ENCODE measurements at regions not wholly inside any gene's neighbourhood (a gene's known extent, or its start where the extent isn't known, plus 50 kb on each side); places are given as distances from the start of the nearest gene placed in this dataset.

- TF ChIP-seq LEF1 (IDR thresholded peaks at IDR 0.05) (no peak), ZKSCAN1 (IDR thresholded peaks at IDR 0.05; ENCODE audit: low read depth, low read length) (no peak), ARID2 (IDR thresholded peaks at IDR 0.05) (no peak), ZKSCAN3 (CRISPR knock-in tag; IDR thresholded peaks at IDR 0.05) (no peak), ZFX (CRISPR knock-in tag; IDR thresholded peaks at IDR 0.05) (no peak), IRF2 (CRISPR knock-in tag; IDR thresholded peaks at IDR 0.05) (no peak)
Measured at GRCh38 chr3:83189634-83190033, 1428.2 kb upstream of the GBE1 start (continued).

GRCh38 chr3:83169473-83169872 is 1408.0 kb upstream of the GBE1 start:
- intact Hi-C loops (cut with micrococcal nuclease) (no loop called here), in situ Hi-C loops (cut with MboI) (no loop called here)
- Histone ChIP-seq H3K79me2 (ENCODE audit: control insufficient read depth, insufficient read depth, low read length) (no peaks in the 10 kb centered on the region), H3K27me3 (ENCODE audit: control insufficient read depth in 2 of 2, insufficient read depth in 2 of 2, low read length in 2 of 2) (no peaks in the 10 kb centered on the region), H2AFZ (ENCODE audit: low read depth, low read length) (no peak overlapping the region), H3K4me2 (ENCODE audit: insufficient read depth, low read length) (no peak overlapping the region), H4K20me1 (replicated peaks; ENCODE audit: control insufficient read depth, insufficient read depth, low read length) (no peaks in the 10 kb centered on the region), H3K4me1 (replicated peaks in 1 of 2; ENCODE audit: control insufficient read depth in 2 of 2, insufficient read depth in 2 of 2, low read length in 2 of 2) (no peaks in the 10 kb centered on the region), H3K9me3 (replicated peaks; ENCODE audit: control insufficient read depth, insufficient read depth, low read depth, low read length) (no peaks in the 10 kb centered on the region), H3K9me1 (ENCODE audit: control insufficient read depth, insufficient read depth, low read length) (no peaks in the 10 kb centered on the region), H3K4me3 (no peak overlapping the region), H3K9ac (ENCODE audit: insufficient read depth in 1 of 2, low read depth in 2 of 2, low read length in 2 of 2) (no peak overlapping the region), H3K27ac (ENCODE audit: extremely low read depth, low read depth, low read length) (no peak overlapping the region), H3K36me3 (ENCODE audit: control insufficient read depth, insufficient read depth, low read length) (no peaks in the 10 kb centered on the region)
- no peak for FAIRE-seq
- no TSS peak for BruUV-seq (replicated peaks)
- no peak for ATAC-seq
- TF ChIP-seq PREB (CRISPR knock-in tag; IDR thresholded peaks at IDR 0.05) (no peak), CEBPG (CRISPR knock-in tag; IDR thresholded peaks at IDR 0.05) (no peak), CEBPG (tag; conservative IDR thresholded peaks at IDR 0.05 in 1 of 2, IDR thresholded peaks at IDR 0.05 in 1 of 2) (peak in 1 of 2 experiments; percentile 67; a peak in 2 of 4 replicates)
- ChIA-PET CTCF (ENCODE audit: low intra/inter-chr PET ratio) (interaction anchor here (0.7 kb wide), 1 partner anchor 248 kb away, joined by 5 read pairs; no protein-coding TSS in a partner anchor), POLR2A (no interaction called here)
- no peak for DNase-seq (ENCODE audit: extremely low read depth in 1 of 4, low spot score in 3 of 4)
- 0% methylated on average over 1 of the region's 1 CpG for WGBS (ENCODE audit: insufficient coverage, low coverage, missing lambda C conversion rate)
